H1 (cell line): ENCODE measurements at regions not wholly inside any gene's neighbourhood (a gene's known extent, or its start where the extent isn't known, plus 50 kb on each side); places are given as distances from the start of the nearest gene placed in this dataset.

Experiments
- CTCF ChIA-PET: fragments of 300-600 bp; sonication (Branson Sonifier 250); formaldehyde crosslinking; loops from one replicate; lab custom pipeline; 2021; ENCODE audit not compliant: partially characterized antibody; lab: Charles Lee
- POLR2A ChIA-PET: fragments of 300-600 bp; sonication (Branson Sonifier 250); formaldehyde crosslinking; loops from one replicate; lab custom pipeline; 2021; ENCODE audit warnings: inconsistent platforms; ENCODE audit not compliant: partially characterized antibody; lab: Charles Lee
- DNase-seq, 2 experiments: peaks; one replicate each; pipeline versions ENCODE4 v3.0.0 to v3.0.0-alpha.2; 2010 to 2022; ENCODE audit warnings: low spot score in 2 of 2, low read depth in 1 of 2, mixed read lengths in 1 of 2
- FAIRE-seq: peaks from 2 replicates; lab custom pipeline; 2011; peaks lifted over from hg19 to GRCh38; lab: Jason Lieb, UNC
- H2AFZ ChIP-seq: 2 replicates; pipeline ENCODE4 v1.8.1; 2012; ENCODE audit warnings: low read length, inconsistent platforms
- H2AK5ac ChIP-seq: 2 replicates; pipeline ENCODE4 v1.6.1; 2013; ENCODE audit warnings: low read depth, low read length
- H2BK120ac ChIP-seq: replicated peaks from 2 replicates; pipeline ENCODE3; 2013; ENCODE audit warnings: low read depth, low read length, inconsistent platforms
- H2BK12ac ChIP-seq: 2 replicates; pipeline ENCODE4 v1.6.1; 2013; ENCODE audit warnings: low read depth, low read length
- H2BK15ac ChIP-seq: 2 replicates; pipeline ENCODE4 v1.6.1; 2013; ENCODE audit warnings: low read length
- H2BK20ac ChIP-seq: 2 replicates; pipeline ENCODE4 v1.6.1; 2013; ENCODE audit warnings: low read length
- H2BK5ac ChIP-seq: 2 replicates; pipeline ENCODE4 v1.6.1; 2013; ENCODE audit warnings: low read depth, low read length
- H3K14ac ChIP-seq: 2 replicates; pipeline ENCODE4 v1.6.1; 2013; ENCODE audit warnings: inconsistent platforms; ENCODE audit not compliant: insufficient read length
- H3K18ac ChIP-seq: 2 replicates; pipeline ENCODE4 v1.6.1; 2013; ENCODE audit warnings: low read length; ENCODE audit errors: extremely low read depth
- H3K23ac ChIP-seq: 2 replicates; pipeline ENCODE4 v1.6.1; 2013; ENCODE audit warnings: inconsistent platforms; ENCODE audit not compliant: insufficient read length
- H3K23me2 ChIP-seq: 2 replicates; pipeline ENCODE4 v1.6.1; 2013; ENCODE audit warnings: low read depth, low read length
- H3K27ac ChIP-seq: 2 replicates; pipeline ENCODE4 v1.6.1; 2011; ENCODE audit warnings: low read depth, low read length, inconsistent platforms
- H3K27me3 ChIP-seq, 4 experiments: replicated peaks in 1 of 4; 1 replicate in 1 of 4; 2 replicates in 3 of 4; pipeline versions ENCODE4 v1.6.1 to v1.8.1; 2011 to 2013; ENCODE audit warnings: low read length in 3 of 4, mild to moderate bottlenecking in 3 of 4, inconsistent platforms in 2 of 4, mixed read lengths in 2 of 4, moderate library complexity in 1 of 4; ENCODE audit not compliant: control insufficient read depth in 3 of 4, insufficient read depth in 3 of 4; ENCODE audit errors: extremely low read depth in 1 of 4
- H3K36me3 ChIP-seq, 4 experiments: 2 replicates each; pipeline versions ENCODE4 v1.6.1 to v1.8.1; 2011 to 2013; ENCODE audit warnings: mild to moderate bottlenecking in 4 of 4, low read length in 3 of 4, moderate library complexity in 2 of 4, control low read depth in 1 of 4, inconsistent platforms in 1 of 4; ENCODE audit not compliant: insufficient read depth in 4 of 4, control insufficient read depth in 2 of 4
- H3K4ac ChIP-seq: replicated peaks from 2 replicates; pipeline ENCODE3; 2013; ENCODE audit warnings: low read length, low read depth, mixed read lengths, inconsistent platforms; ENCODE audit not compliant: insufficient read length
- H3K4me1 ChIP-seq, 4 experiments: replicated peaks in 1 of 4; 1 replicate in 1 of 4; 2 replicates in 3 of 4; pipeline versions ENCODE4 v1.6.1 to v1.8.1; 2011 to 2013; ENCODE audit warnings: low read length in 3 of 4, inconsistent platforms in 2 of 4, mixed read lengths in 1 of 4; ENCODE audit not compliant: insufficient read depth in 4 of 4, control insufficient read depth in 3 of 4
- H3K4me2 ChIP-seq, 2 experiments: 2 replicates each; pipeline versions ENCODE4 v1.6.1 to v1.8.1; 2011 to 2013; ENCODE audit warnings: low read depth in 2 of 2, low read length in 2 of 2, control low read depth in 1 of 2, inconsistent platforms in 1 of 2, mild to moderate bottlenecking in 1 of 2; ENCODE audit not compliant: insufficient read depth in 1 of 2
- H3K4me3 ChIP-seq, 4 experiments: fragments of 200-600, 300-600 bp in 1 of 4; sonication (generic), shearing (Covaris generic), sonication (Bioruptor Twin) in 1 of 4; 2 replicates each; pipeline versions ENCODE4 v1.5.1 to v1.8.1; 2011 to 2016; ENCODE audit warnings: low read length in 4 of 4, low read depth in 3 of 4, control low read depth in 2 of 4, inconsistent platforms in 2 of 4, mild to moderate bottlenecking in 2 of 4, mixed read lengths in 1 of 4, moderate library complexity in 1 of 4; ENCODE audit not compliant: insufficient read depth in 2 of 4; ENCODE audit errors: extremely low read depth in 1 of 4
- H3K56ac ChIP-seq: replicated peaks from 2 replicates; pipeline ENCODE3; 2013; ENCODE audit warnings: low read depth, mild to moderate bottlenecking, mixed read lengths, low read length, inconsistent platforms; ENCODE audit not compliant: insufficient read length
- H3K79me1 ChIP-seq: 2 replicates; pipeline ENCODE4 v1.6.1; 2013; ENCODE audit warnings: low read depth, low read length, control low read depth
- H3K79me2 ChIP-seq, 2 experiments: 2 replicates each; pipeline versions ENCODE4 v1.6.1 to v1.8.1; 2012 to 2013; ENCODE audit warnings: low read length in 2 of 2, mild to moderate bottlenecking in 2 of 2, inconsistent platforms in 1 of 2; ENCODE audit not compliant: insufficient read depth in 2 of 2, control insufficient read depth in 1 of 2
- H3K9ac ChIP-seq, 4 experiments: replicated peaks in 1 of 4; 1 replicate in 1 of 4; 2 replicates in 3 of 4; pipeline versions ENCODE4 v1.6.1 to v1.8.1; 2011 to 2013; ENCODE audit warnings: low read depth in 3 of 4, low read length in 3 of 4, control low read depth in 2 of 4, mild to moderate bottlenecking in 2 of 4, moderate library complexity in 2 of 4, inconsistent platforms in 1 of 4; ENCODE audit errors: extremely low read depth in 1 of 4
- H3K9me3 ChIP-seq, 2 experiments: 2 replicates each; pipeline versions ENCODE4 v1.6.1 to v1.8.1; 2012 to 2013; ENCODE audit warnings: mild to moderate bottlenecking in 2 of 2, moderate library complexity in 2 of 2, control low read depth in 1 of 2, inconsistent platforms in 1 of 2, low read depth in 1 of 2, low read length in 1 of 2, mixed read lengths in 1 of 2; ENCODE audit not compliant: insufficient read depth in 2 of 2
- H4K20me1 ChIP-seq, 2 experiments: replicated peaks in 1 of 2; 2 replicates each; pipeline versions ENCODE3 to v1.8.1; 2011 to 2013; ENCODE audit warnings: inconsistent platforms in 2 of 2, low read length in 2 of 2, mild to moderate bottlenecking in 1 of 2; ENCODE audit not compliant: insufficient read depth in 2 of 2, control insufficient read depth in 1 of 2
- H4K5ac ChIP-seq: 2 replicates; pipeline ENCODE4 v1.6.1; 2013; ENCODE audit warnings: low read length, low read depth, mixed read lengths, inconsistent platforms; ENCODE audit not compliant: insufficient read length
- H4K8ac ChIP-seq: 2 replicates; pipeline ENCODE4 v1.8.0; 2013; ENCODE audit warnings: mild to moderate bottlenecking, moderate library complexity, low read length, inconsistent platforms; ENCODE audit not compliant: insufficient read depth; ENCODE audit errors: extremely low read depth
- H4K91ac ChIP-seq: replicated peaks from 2 replicates; pipeline ENCODE3; 2013; ENCODE audit warnings: low read length, mixed read lengths, inconsistent platforms; ENCODE audit not compliant: insufficient read length
- ASH2L ChIP-seq: fragments of 200-600, 300-600 bp; sonication (generic); IDR thresholded peaks from one replicate; pipeline ENCODE4 v1.7.1; 2017; ENCODE audit warnings: low read length
- ATF3 ChIP-seq: IDR thresholded peaks from 2 replicates; pipeline ENCODE4 v1.6.1; 2011; ENCODE audit warnings: low read depth, mild to moderate bottlenecking, low read length; ENCODE audit not compliant: insufficient read depth
- BCL11A ChIP-seq, 2 experiments: IDR thresholded peaks; one replicate each; pipeline ENCODE4 v1.6.1; 2011; ENCODE audit warnings: low read depth in 2 of 2, low read length in 2 of 2, mild to moderate bottlenecking in 2 of 2
- CEBPB ChIP-seq: IDR thresholded peaks from 2 replicates; pipeline ENCODE4 v1.6.1; 2012; ENCODE audit warnings: low read depth, low read length
- CTBP2 ChIP-seq: IDR thresholded peaks from 2 replicates; pipeline ENCODE4 v1.7.0; 2011; ENCODE audit warnings: borderline replicate concordance, mild to moderate bottlenecking, moderate library complexity, mixed read lengths, low read length; ENCODE audit not compliant: insufficient read depth, insufficient read length
- HDAC2 ChIP-seq, 2 experiments: fragments of 300-600 bp in 1 of 2; sonication (generic) in 1 of 2; IDR thresholded peaks; 2 replicates each; pipeline ENCODE4 v1.6.1; 2011 to 2012; ENCODE audit warnings: low read depth in 2 of 2, low read length in 2 of 2, mild to moderate bottlenecking in 2 of 2, moderate library complexity in 2 of 2, borderline replicate concordance in 1 of 2, inconsistent platforms in 1 of 2
- KDM5A ChIP-seq: fragments of 200-600 bp; IDR thresholded peaks from 2 replicates; pipeline ENCODE4 v1.7.1; 2012; ENCODE audit warnings: mild to moderate bottlenecking, low read length, inconsistent platforms, mixed read lengths
- MAFK ChIP-seq: IDR thresholded peaks from 2 replicates; pipeline ENCODE4 v1.6.1; 2012; ENCODE audit warnings: low read depth, mild to moderate bottlenecking, improper control_type of control experiment, low read length
- PHF8 ChIP-seq: fragments of 200-600 bp; sonication (generic); conservative IDR thresholded peaks from 2 replicates; pipeline ENCODE4 v1.7.1; 2012; ENCODE audit warnings: low read depth, mild to moderate bottlenecking, inconsistent platforms, low read length, moderate library complexity
- POLR2A ChIP-seq, 2 experiments: IDR thresholded peaks; 1 replicate in 1 of 2; 2 replicates in 1 of 2; pipeline ENCODE4 v1.6.1; 2011; ENCODE audit warnings: low read depth in 2 of 2, low read length in 2 of 2, mild to moderate bottlenecking in 2 of 2; ENCODE audit errors: control extremely low read depth in 1 of 2
- POLR2AphosphoS5 ChIP-seq: IDR thresholded peaks from 2 replicates; pipeline ENCODE4 v1.6.1; 2011; ENCODE audit warnings: low read depth, low read length
- RAD21 ChIP-seq, 2 experiments: IDR thresholded peaks in 1 of 2; conservative IDR thresholded peaks in 1 of 2; 2 replicates each; pipeline ENCODE4 v1.6.1; 2011; ENCODE audit warnings: low read depth in 2 of 2, low read length in 2 of 2, improper control_type of control experiment in 1 of 2, inconsistent platforms in 1 of 2, mild to moderate bottlenecking in 1 of 2, moderate library complexity in 1 of 2
- SAP30 ChIP-seq: fragments of 300-600 bp; sonication (generic); IDR thresholded peaks from 2 replicates; pipeline ENCODE4 v1.7.1; 2012; ENCODE audit warnings: low read length, moderate library complexity, mild to moderate bottlenecking, inconsistent platforms; ENCODE audit not compliant: insufficient read depth, insufficient replicate concordance
- SRF ChIP-seq: IDR thresholded peaks from 2 replicates; pipeline ENCODE4 v1.6.1; 2011; ENCODE audit warnings: mild to moderate bottlenecking, low read depth, low read length, moderate library complexity
- WGBS, 2 experiments: shearing (Covaris generic) in 1 of 2; methylation state at CpG; one replicate each; pipeline versions ENCODE4 v1.1.6 to v1.1.7; 2013 to 2015; ENCODE audit warnings: low lambda C conversion rate in 2 of 2, mixed read lengths in 2 of 2, inconsistent platforms in 1 of 2, low coverage in 1 of 2, missing lambda C conversion rate in 1 of 2; ENCODE audit not compliant: insufficient replicate concordance in 2 of 2, insufficient coverage in 1 of 2, insufficient read length in 1 of 2; ENCODE audit errors: extremely low coverage in 1 of 2, missing lambda C conversion rate in 1 of 2; 5-methylcytosine and 5-hydroxymethylcytosine counted together

- H2BK5ac ChIP-seq = no peak overlapping the region
- no peak overlapping the region for H4K91ac ChIP-seq
- no peaks in the 10 kb centered on the region for H4K20me1 ChIP-seq
- H3K9me3 ChIP-seq = no peaks in the 10 kb centered on the region
- no peaks in the 10 kb centered on the region for H3K79me1 ChIP-seq
- H3K18ac ChIP-seq = no peak overlapping the region
- no peak overlapping the region for H3K14ac ChIP-seq
- H4K8ac ChIP-seq = no peak overlapping the region
- ChIA-PET POLR2A (no interaction called here), CTCF (interaction anchor here (1.5 kb wide), 1 partner anchor 9 kb away, joined by 4 read pairs; no protein-coding TSS in a partner anchor)
- no peak overlapping the region for H2BK120ac ChIP-seq
- H4K5ac ChIP-seq = no peak overlapping the region
- no peak overlapping the region for H2AFZ ChIP-seq
- no peaks in the 10 kb centered on the region for H3K23me2 ChIP-seq
- no peak overlapping the region for H2BK20ac ChIP-seq
- no peak overlapping the region for H3K4ac ChIP-seq
- H3K4me2 ChIP-seq = no peak overlapping the region
- no peak overlapping the region for H2AK5ac ChIP-seq
- no peak overlapping the region for H3K4me3 ChIP-seq
- H3K79me2 ChIP-seq = no peaks in the 10 kb centered on the region
- no peak overlapping the region for H2BK15ac ChIP-seq
- no peak overlapping the region for H3K27ac ChIP-seq
- FAIRE-seq = no peak
- no peak for DNase-seq
- WGBS, 2 experiments = 94% methylated on average over 5 of the region's 5 CpGs; no CpG with 5 or more reads in 1 of the 2 experiments
- no peak overlapping the region for H3K9ac ChIP-seq
- H3K56ac ChIP-seq = no peak overlapping the region
- peaks cover 0 to 8% (median 3%) of the 10 kb centered on the region in 4 experiments; a peak in 4 of 7 replicates for H3K4me1 ChIP-seq
- H3K27me3 ChIP-seq = no peaks in the 10 kb centered on the region
- no peak overlapping the region for H3K23ac ChIP-seq
- no peaks in the 10 kb centered on the region for H3K36me3 ChIP-seq
- H2BK12ac ChIP-seq = no peak overlapping the region
- TF ChIP-seq RAD21 (IDR thresholded peaks at IDR 0.05 in 1 of 2, conservative IDR thresholded peaks at IDR 0.05 in 1 of 2; ENCODE audit: low read depth in 2 of 2, low read length in 2 of 2) (no peak), CEBPB (no peak), ASH2L (no peak), BCL11A (IDR thresholded peaks at IDR 0.05; ENCODE audit: low read depth in 2 of 2, low read length in 2 of 2) (no peak), SAP30 (no peak), PHF8 (no peak), MAFK (no peak), KDM5A (no peak), ATF3 (no peak), SRF (no peak), POLR2A (IDR thresholded peaks at IDR 0.05; ENCODE audit: control extremely low read depth in 1 of 2, low read depth in 2 of 2, low read length in 2 of 2) (no peak), POLR2AphosphoS5 (no peak), CTBP2 (no peak), HDAC2 (IDR thresholded peaks at IDR 0.05; ENCODE audit: borderline replicate concordance in 1 of 2, low read depth in 2 of 2, low read length in 2 of 2) (no peak)
Measured at GRCh38 chr13:73171271-73171682, 112.5 kb downstream of the KLF5 start.
